AG09319 (cell line): ENCODE measurements at regions not wholly inside any gene's neighbourhood (a gene's known extent, or its start where the extent isn't known, plus 50 kb on each side); places are given as distances from the start of the nearest gene placed in this dataset.
"Not testable (repeated sequence)": the region's sequence is repeated elsewhere in the genome, so short reads cannot be mapped to it uniquely, and the experiment has no call there.

Experiments used
- DNase-seq: peaks from one replicate; pipeline ENCODE4 v3.0.0-alpha.2; 2010; ENCODE audit warnings: low read depth; ENCODE audit errors: extremely low read depth
- TF ChIP-seq, protein P1 (sequence below): IDR thresholded peaks from 2 replicates; pipeline ENCODE4 v1.5.1; 2011; ENCODE audit warnings: low read depth, mild to moderate bottlenecking, inconsistent platforms, low read length, moderate library complexity

DNA sequence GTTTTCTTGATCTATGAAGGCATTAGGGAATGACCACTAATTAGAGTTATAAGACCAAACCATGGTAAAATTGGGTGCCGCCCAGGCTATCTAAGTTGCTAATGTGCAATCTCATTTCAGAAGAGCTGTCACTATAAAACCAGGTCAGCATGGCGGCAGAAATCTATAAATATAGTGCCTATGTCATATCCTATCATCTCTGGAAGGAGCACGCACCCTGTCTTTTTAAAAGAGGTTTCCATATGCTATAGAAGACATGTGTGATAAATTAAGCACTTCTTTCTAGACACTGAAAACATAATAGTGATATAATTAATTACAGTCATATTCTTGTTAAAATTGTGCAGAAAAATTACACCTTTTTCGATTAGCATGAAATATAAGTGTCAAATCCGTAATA lies 152.0 kb upstream of the MDFIC2 start:
- TF ChIP-seq, protein P1, sequence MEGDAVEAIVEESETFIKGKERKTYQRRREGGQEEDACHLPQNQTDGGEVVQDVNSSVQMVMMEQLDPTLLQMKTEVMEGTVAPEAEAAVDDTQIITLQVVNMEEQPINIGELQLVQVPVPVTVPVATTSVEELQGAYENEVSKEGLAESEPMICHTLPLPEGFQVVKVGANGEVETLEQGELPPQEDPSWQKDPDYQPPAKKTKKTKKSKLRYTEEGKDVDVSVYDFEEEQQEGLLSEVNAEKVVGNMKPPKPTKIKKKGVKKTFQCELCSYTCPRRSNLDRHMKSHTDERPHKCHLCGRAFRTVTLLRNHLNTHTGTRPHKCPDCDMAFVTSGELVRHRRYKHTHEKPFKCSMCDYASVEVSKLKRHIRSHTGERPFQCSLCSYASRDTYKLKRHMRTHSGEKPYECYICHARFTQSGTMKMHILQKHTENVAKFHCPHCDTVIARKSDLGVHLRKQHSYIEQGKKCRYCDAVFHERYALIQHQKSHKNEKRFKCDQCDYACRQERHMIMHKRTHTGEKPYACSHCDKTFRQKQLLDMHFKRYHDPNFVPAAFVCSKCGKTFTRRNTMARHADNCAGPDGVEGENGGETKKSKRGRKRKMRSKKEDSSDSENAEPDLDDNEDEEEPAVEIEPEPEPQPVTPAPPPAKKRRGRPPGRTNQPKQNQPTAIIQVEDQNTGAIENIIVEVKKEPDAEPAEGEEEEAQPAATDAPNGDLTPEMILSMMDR = no peak
- no peak for DNase-seq

GRCh38 chr3:70450220-70450619 lies 137.8 kb upstream of the MDFIC2 start:
- not testable (repeated sequence) for DNase-seq

GRCh38 chr3:70435422-70435821 lies 123.0 kb upstream of the MDFIC2 start:
- not testable (repeated sequence) for DNase-seq

GRCh38 chr3:70433091-70433490 lies 120.7 kb upstream of the MDFIC2 start:
- TF ChIP-seq, protein P1 = no peak
- DNase-seq = no peak

GRCh38 chr3:70431911-70432310 lies 119.5 kb upstream of the MDFIC2 start:
- DNase-seq = no peak
- TF ChIP-seq, protein P1 = no peak

- TF ChIP-seq, protein P1 = no peak
- DNase-seq = no peak
Measured at GRCh38 chr3:70426071-70426470, 113.6 kb upstream of the MDFIC2 start.

DNA sequence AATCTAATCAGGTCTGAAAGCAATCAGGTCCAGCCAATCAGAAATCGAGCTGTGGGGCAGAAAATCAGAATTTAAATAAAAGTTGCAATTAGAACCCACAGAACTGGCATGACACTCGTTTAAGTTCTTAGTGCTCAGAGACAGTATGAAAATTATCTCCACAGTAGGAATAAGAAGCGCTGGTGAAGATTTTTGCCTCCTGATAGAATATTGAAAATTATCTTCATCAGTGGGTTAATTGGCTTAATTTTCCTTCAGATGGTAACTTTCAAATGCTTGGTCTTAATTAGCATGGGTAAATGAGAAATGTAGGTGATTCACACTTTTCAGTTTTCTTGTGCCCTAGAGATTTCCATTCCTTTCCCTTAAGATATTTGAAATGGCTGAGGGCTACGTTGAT lies 109.1 kb upstream of the MDFIC2 start:
- DNase-seq = no peak
- TF ChIP-seq, protein P1 = no peak

GRCh38 chr3:70409018-70409417 lies 96.6 kb upstream of the MDFIC2 start:
- no peak for DNase-seq
- TF ChIP-seq, protein P1 = no peak

- TF ChIP-seq, protein P1 = no peak
Measured at GRCh38 chr3:70400194-70400593, 87.8 kb upstream of the MDFIC2 start.

More at GRCh38 chr3:70400194-70400593, 87.8 kb upstream of the MDFIC2 start:
- DNase-seq = no peak
